ENCODE measurements at regions not wholly inside any gene's neighbourhood (a gene's known extent, or its start where the extent isn't known, plus 50 kb on each side); places are given as distances from the start of the nearest gene placed in this dataset.

- no peak for DNase-seq
These were observed 187.5 kb downstream of the AHR start for GRCh38 chr7:17485904-17486303.

GRCh38 chr7:17486835-17487234 lies 188.4 kb downstream of the AHR start:
- no peak for DNase-seq

GRCh38 chr7:17487343-17487742 lies 188.9 kb downstream of the AHR start:
- DNase-seq: no peak

- DNase-seq: no peak
These were observed 190.4 kb downstream of the AHR start for GRCh38 chr7:17488829-17489228.

GRCh38 chr7:17489961-17490360 lies 191.5 kb downstream of the AHR start:
- no peak for DNase-seq

- no peak for DNase-seq
These were observed 192.4 kb downstream of the AHR start for GRCh38 chr7:17490825-17491224.

GRCh38 chr7:17492437-17492836 lies 194.0 kb downstream of the AHR start:
- no peak for DNase-seq

GRCh38 chr7:17493446-17493845 lies 195.0 kb downstream of the AHR start:
- no peak for DNase-seq

- DNase-seq: no peak
These were observed 197.4 kb downstream of the AHR start for GRCh38 chr7:17495655-17496394.

GRCh38 chr7:17497136-17497535 lies 198.7 kb downstream of the AHR start:
- no peak for DNase-seq

GRCh38 chr7:17497549-17498167 lies 199.2 kb downstream of the AHR start:
- DNase-seq: no peak

GRCh38 chr7:17498230-17498629 lies 199.8 kb downstream of the AHR start:
- no peak for DNase-seq

GRCh38 chr7:17500736-17501135 lies 202.3 kb downstream of the AHR start:
- DNase-seq: no peak

GRCh38 chr7:17501441-17502212 lies 203.2 kb downstream of the AHR start:
- DNase-seq: no peak

GRCh38 chr7:17502213-17503060 lies 204.0 kb downstream of the AHR start:
- DNase-seq: no peak

- DNase-seq: no peak
These were observed 207.6 kb downstream of the AHR start for GRCh38 chr7:17506095-17506494.

GRCh38 chr7:17506596-17506995 lies 208.1 kb downstream of the AHR start:
- no peak for DNase-seq

GRCh38 chr7:17507717-17508116 lies 209.3 kb downstream of the AHR start:
- DNase-seq: no peak

- DNase-seq: no peak
These were observed 213.8 kb downstream of the AHR start for GRCh38 chr7:17512181-17512675.

GRCh38 chr7:17516771-17517170 lies 218.3 kb downstream of the AHR start:
- DNase-seq: no peak

GRCh38 chr7:17520941-17521340 lies 222.5 kb downstream of the AHR start:
- no peak for DNase-seq

- no peak for DNase-seq
These were observed 223.0 kb downstream of the AHR start for GRCh38 chr7:17521437-17521836.
